ENCODE measurements at regions not wholly inside any gene's neighbourhood (a gene's known extent, or its start where the extent isn't known, plus 50 kb on each side); places are given as distances from the start of the nearest gene placed in this dataset.

- Mint-ChIP-seq H3K9me3 (no peaks in the 10 kb centered on the region), H3K27ac (no peak overlapping the region), H3K36me3 (no peaks in the 10 kb centered on the region), H3K4me1 (ENCODE audit: low read depth in 2 of 2) (no peaks in the 10 kb centered on the region), H3K27me3 (peaks cover 5 to 44% of the 10 kb centered on the region in 2 donors), H3K4me3 (no peak overlapping the region)
- ATAC-seq (no peak), DNase-seq (ENCODE audit: low spot score) (no peak)
Observed at GRCh38 chr1:87959236-87959635, 630.6 kb downstream of the LMO4 start.

GRCh38 chr1:87961992-87962391 lies 633.3 kb downstream of the LMO4 start:
- Mint-ChIP-seq H3K27ac (no peak overlapping the region), H3K4me3 (no peak overlapping the region), H3K27me3 (peaks cover 2 to 27% of the 10 kb centered on the region in 2 donors), H3K36me3 (no peaks in the 10 kb centered on the region), H3K9me3 (no peaks in the 10 kb centered on the region), H3K4me1 (ENCODE audit: low read depth in 2 of 2) (no peaks in the 10 kb centered on the region)
- ATAC-seq (no peak), DNase-seq (ENCODE audit: low spot score) (no peak)

DNA sequence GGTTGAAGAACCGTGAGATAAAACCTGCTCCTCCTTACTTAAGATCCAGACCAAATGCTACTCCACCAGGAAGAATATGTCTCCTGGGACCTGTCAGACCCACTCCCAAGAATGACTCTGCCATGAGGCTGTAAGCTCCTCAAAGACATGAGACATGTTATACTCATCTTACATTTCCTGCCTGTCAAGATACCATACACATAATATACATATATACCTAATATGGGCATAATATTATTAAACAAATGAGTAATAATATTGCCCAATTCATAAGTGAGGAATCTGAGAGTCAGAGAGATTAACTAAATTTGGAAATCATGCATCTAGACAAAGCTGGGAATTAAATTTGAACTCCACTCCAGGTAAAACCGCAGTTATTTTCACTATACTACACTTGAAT lies 634.9 kb downstream of the LMO4 start:
- no peaks in the 10 kb centered on the region for H3K36me3 Mint-ChIP-seq
- no peak for DNase-seq (ENCODE audit: low spot score)
- no peaks in the 10 kb centered on the region for H3K4me1 Mint-ChIP-seq (ENCODE audit: low read depth in 2 of 2)
- no peak overlapping the region for H3K27ac Mint-ChIP-seq
- no peak for ATAC-seq
- no peak overlapping the region for H3K4me3 Mint-ChIP-seq
- H3K27me3 Mint-ChIP-seq, result peaks cover 2 to 23% of the 10 kb centered on the region in 2 donors
- H3K9me3 Mint-ChIP-seq, result no peaks in the 10 kb centered on the region

DNA sequence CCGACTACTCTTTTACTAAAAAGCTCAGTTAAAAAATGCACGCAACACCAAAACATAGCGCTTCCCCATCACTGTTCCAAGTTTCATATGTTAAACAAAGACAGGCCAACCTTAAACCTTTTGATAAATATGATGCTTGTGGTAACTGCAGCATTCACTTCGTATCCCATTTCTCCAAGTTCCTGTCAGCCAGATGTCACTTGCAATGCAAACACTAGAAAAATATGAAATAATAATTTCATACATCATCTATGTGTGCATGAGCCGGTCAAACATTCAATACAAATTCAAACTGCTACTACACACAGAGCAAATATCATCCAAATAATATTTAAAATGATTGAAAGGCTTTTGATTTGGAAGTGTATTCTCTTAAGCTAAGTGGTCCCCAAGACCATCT lies 636.5 kb downstream of the LMO4 start:
- Mint-ChIP-seq H3K36me3 (no peaks in the 10 kb centered on the region), H3K4me3 (no peak overlapping the region), H3K9me3 (no peaks in the 10 kb centered on the region), H3K4me1 (ENCODE audit: low read depth in 2 of 2) (no peaks in the 10 kb centered on the region), H3K27me3 (peaks cover 3 to 18% of the 10 kb centered on the region in 2 donors), H3K27ac (no peak overlapping the region)
- ATAC-seq (no peak), DNase-seq (ENCODE audit: low spot score) (no peak)

- ATAC-seq (no peak), DNase-seq (ENCODE audit: low spot score) (no peak)
- peaks cover 5 to 23% of the 10 kb centered on the region in 2 donors for H3K27me3 Mint-ChIP-seq
- no peaks in the 10 kb centered on the region for H3K9me3 Mint-ChIP-seq
- H3K4me1 Mint-ChIP-seq (ENCODE audit: low read depth in 2 of 2), result no peaks in the 10 kb centered on the region
- no peaks in the 10 kb centered on the region for H3K36me3 Mint-ChIP-seq
- H3K4me3 Mint-ChIP-seq, result no peak overlapping the region
- no peak overlapping the region for H3K27ac Mint-ChIP-seq
Observed at GRCh38 chr1:87968197-87968955, 639.7 kb downstream of the LMO4 start.

GRCh38 chr1:87969040-87969439 lies 640.4 kb downstream of the LMO4 start:
- H3K27ac Mint-ChIP-seq, result no peak overlapping the region
- no peak for ATAC-seq
- peaks cover 5 to 17% of the 10 kb centered on the region in 2 donors for H3K27me3 Mint-ChIP-seq

DNA sequence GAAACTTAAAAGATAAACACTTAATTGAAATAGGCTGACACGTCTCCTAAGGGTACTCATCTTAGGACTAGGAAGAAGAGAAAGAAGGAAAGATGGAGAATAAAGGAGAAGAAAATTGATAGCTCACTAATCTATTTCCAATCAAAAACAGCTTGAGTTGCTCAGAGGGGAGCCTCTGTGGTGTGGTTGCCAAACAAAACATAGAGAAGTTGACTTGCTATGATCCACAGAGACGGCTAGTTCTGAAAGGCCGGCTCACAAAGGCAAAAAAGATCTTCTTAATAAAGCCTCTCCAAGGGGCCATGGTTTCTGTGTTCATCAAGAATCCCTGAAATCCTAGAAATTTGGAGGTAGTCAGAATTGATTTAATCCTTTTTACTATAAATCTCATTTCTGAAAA lies 644.1 kb downstream of the LMO4 start:
- no peaks in the 10 kb centered on the region for H3K9me3 Mint-ChIP-seq
- no peak for DNase-seq (ENCODE audit: low spot score)
- no peak overlapping the region for H3K27ac Mint-ChIP-seq
- H3K4me1 Mint-ChIP-seq (ENCODE audit: low read depth in 2 of 2), result no peaks in the 10 kb centered on the region
- peaks cover 5 to 21% of the 10 kb centered on the region in 2 donors for H3K27me3 Mint-ChIP-seq
- no peak for ATAC-seq
- no peak overlapping the region for H3K4me3 Mint-ChIP-seq
- H3K36me3 Mint-ChIP-seq, result no peaks in the 10 kb centered on the region

More at GRCh38 chr1:87969040-87969439, 640.4 kb downstream of the LMO4 start:
- Mint-ChIP-seq H3K4me1 (ENCODE audit: low read depth in 2 of 2) (no peaks in the 10 kb centered on the region), H3K36me3 (no peaks in the 10 kb centered on the region), H3K4me3 (no peak overlapping the region), H3K9me3 (no peaks in the 10 kb centered on the region)
- DNase-seq (ENCODE audit: low spot score), result no peak

- Mint-ChIP-seq H3K27ac (no peak overlapping the region), H3K9me3 (no peaks in the 10 kb centered on the region), H3K27me3 (peaks cover 5 to 21% of the 10 kb centered on the region in 2 donors), H3K4me1 (ENCODE audit: low read depth in 2 of 2) (no peaks in the 10 kb centered on the region), H3K4me3 (no peak overlapping the region), H3K36me3 (no peaks in the 10 kb centered on the region)
- ATAC-seq, result no peak
- DNase-seq (ENCODE audit: low spot score), result no peak
Observed at GRCh38 chr1:87973896-87974295, 645.2 kb downstream of the LMO4 start.

GRCh38 chr1:87976316-87976715 lies 647.6 kb downstream of the LMO4 start:
- no peak for DNase-seq (ENCODE audit: low spot score)
- Mint-ChIP-seq H3K36me3 (no peaks in the 10 kb centered on the region), H3K4me3 (no peak overlapping the region), H3K4me1 (ENCODE audit: low read depth in 2 of 2) (no peaks in the 10 kb centered on the region), H3K9me3 (no peaks in the 10 kb centered on the region), H3K27me3 (peaks cover 5 to 28% of the 10 kb centered on the region in 2 donors), H3K27ac (no peak overlapping the region)
- ATAC-seq, result no peak

- H3K36me3 Mint-ChIP-seq, result no peaks in the 10 kb centered on the region
- H3K9me3 Mint-ChIP-seq, result no peaks in the 10 kb centered on the region
- H3K27ac Mint-ChIP-seq, result no peak overlapping the region
- no peaks in the 10 kb centered on the region for H3K4me1 Mint-ChIP-seq (ENCODE audit: low read depth in 2 of 2)
- no peak overlapping the region for H3K4me3 Mint-ChIP-seq
- H3K27me3 Mint-ChIP-seq, result peaks cover 5 to 31% of the 10 kb centered on the region in 2 donors
- DNase-seq (ENCODE audit: low spot score) (no peak), ATAC-seq (no peak)
Observed at GRCh38 chr1:87977145-87977544, 648.5 kb downstream of the LMO4 start.

GRCh38 chr1:87979079-87979478 lies 650.4 kb downstream of the LMO4 start:
- H3K27me3 Mint-ChIP-seq, result peaks cover 2 to 30% of the 10 kb centered on the region in 2 donors
- ATAC-seq, result no peak

GRCh38 chr1:87980494-87980893 lies 651.8 kb downstream of the LMO4 start:
- H3K9me3 Mint-ChIP-seq, result no peaks in the 10 kb centered on the region
- peaks cover 2 to 33% of the 10 kb centered on the region in 2 donors for H3K27me3 Mint-ChIP-seq
- no peak for DNase-seq (ENCODE audit: low spot score)
- H3K4me3 Mint-ChIP-seq, result no peak overlapping the region
- H3K27ac Mint-ChIP-seq, result no peak overlapping the region
- no peak for ATAC-seq
- H3K4me1 Mint-ChIP-seq (ENCODE audit: low read depth in 2 of 2), result no peaks in the 10 kb centered on the region
- no peaks in the 10 kb centered on the region for H3K36me3 Mint-ChIP-seq

More at GRCh38 chr1:87979079-87979478, 650.4 kb downstream of the LMO4 start:
- Mint-ChIP-seq H3K4me1 (ENCODE audit: low read depth in 2 of 2) (no peaks in the 10 kb centered on the region), H3K9me3 (no peaks in the 10 kb centered on the region), H3K4me3 (no peak overlapping the region), H3K36me3 (no peaks in the 10 kb centered on the region), H3K27ac (no peak overlapping the region)
- DNase-seq (ENCODE audit: low spot score), result no peak

DNA sequence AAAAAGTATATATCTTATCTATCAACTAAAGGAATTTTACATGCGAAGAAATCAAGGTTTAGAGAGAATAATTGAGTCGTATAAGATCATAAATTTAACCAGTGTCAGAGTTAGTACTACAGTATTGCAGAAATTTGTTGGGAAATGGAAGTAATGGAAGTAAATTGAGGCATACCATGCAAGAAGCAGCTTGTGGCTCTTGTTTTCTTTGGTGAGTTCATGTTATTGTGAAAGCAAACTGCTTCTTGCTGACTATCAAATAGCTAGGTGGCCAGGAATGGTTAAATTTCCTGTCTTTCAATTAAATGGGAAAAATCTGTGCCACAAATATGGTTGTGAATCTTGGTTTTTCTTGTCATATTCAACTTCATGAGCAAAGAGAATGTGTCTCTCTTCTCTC lies 652.7 kb downstream of the LMO4 start:
- H3K4me3 Mint-ChIP-seq, result no peak overlapping the region
- H3K27ac Mint-ChIP-seq, result no peak overlapping the region
- H3K27me3 Mint-ChIP-seq, result peaks cover 5 to 33% of the 10 kb centered on the region in 2 donors
- ATAC-seq (no peak), DNase-seq (ENCODE audit: low spot score) (no peak)
- H3K4me1 Mint-ChIP-seq (ENCODE audit: low read depth in 2 of 2), result no peaks in the 10 kb centered on the region
- no peaks in the 10 kb centered on the region for H3K9me3 Mint-ChIP-seq
- H3K36me3 Mint-ChIP-seq, result no peaks in the 10 kb centered on the region

DNA sequence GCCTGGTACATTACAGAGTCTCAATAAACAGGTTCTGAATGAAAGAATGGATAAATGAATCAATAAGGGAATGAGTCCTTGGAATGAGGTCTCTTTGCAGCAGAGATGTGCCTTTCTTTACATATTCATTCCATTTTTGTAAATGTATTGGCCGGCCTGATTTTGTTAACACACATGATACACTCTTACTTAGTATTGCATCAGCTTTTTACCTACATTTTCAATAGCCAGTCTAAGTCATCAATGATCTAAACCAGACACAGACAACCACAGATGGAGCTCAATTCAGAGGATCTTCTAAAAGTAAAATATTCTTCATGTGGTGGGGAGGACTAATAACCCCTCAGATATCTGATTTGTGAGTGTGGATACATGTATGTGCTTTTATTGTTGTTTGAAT lies 653.1 kb downstream of the LMO4 start:
- H3K36me3 Mint-ChIP-seq, result no peaks in the 10 kb centered on the region
- H3K27me3 Mint-ChIP-seq, result peaks cover 5 to 33% of the 10 kb centered on the region in 2 donors
- DNase-seq (ENCODE audit: low spot score), result no peak
- H3K4me1 Mint-ChIP-seq (ENCODE audit: low read depth in 2 of 2), result no peaks in the 10 kb centered on the region
- ATAC-seq, result no peak
- no peaks in the 10 kb centered on the region for H3K9me3 Mint-ChIP-seq
- H3K4me3 Mint-ChIP-seq, result no peak overlapping the region
- no peak overlapping the region for H3K27ac Mint-ChIP-seq

- Mint-ChIP-seq H3K27me3 (peaks cover 5 to 27% of the 10 kb centered on the region in 2 donors), H3K27ac (no peak overlapping the region), H3K9me3 (no peaks in the 10 kb centered on the region), H3K4me1 (ENCODE audit: low read depth in 2 of 2) (no peaks in the 10 kb centered on the region), H3K36me3 (no peaks in the 10 kb centered on the region), H3K4me3 (no peak overlapping the region)
- no peak for DNase-seq (ENCODE audit: low spot score)
- no peak for ATAC-seq
Observed at GRCh38 chr1:87983841-87984240, 655.2 kb downstream of the LMO4 start.

All from natural killer cell treated with Interleukin-12 subunit alpha and Interleukin-12 subunit beta and Interleukin-15 and Interleukin-18, amount 100 ng/mL, for 72 hours (primary cell).